ENCODE measurements at regions not wholly inside any gene's neighbourhood (a gene's known extent, or its start where the extent isn't known, plus 50 kb on each side); places are given as distances from the start of the nearest gene placed in this dataset.

DNA sequence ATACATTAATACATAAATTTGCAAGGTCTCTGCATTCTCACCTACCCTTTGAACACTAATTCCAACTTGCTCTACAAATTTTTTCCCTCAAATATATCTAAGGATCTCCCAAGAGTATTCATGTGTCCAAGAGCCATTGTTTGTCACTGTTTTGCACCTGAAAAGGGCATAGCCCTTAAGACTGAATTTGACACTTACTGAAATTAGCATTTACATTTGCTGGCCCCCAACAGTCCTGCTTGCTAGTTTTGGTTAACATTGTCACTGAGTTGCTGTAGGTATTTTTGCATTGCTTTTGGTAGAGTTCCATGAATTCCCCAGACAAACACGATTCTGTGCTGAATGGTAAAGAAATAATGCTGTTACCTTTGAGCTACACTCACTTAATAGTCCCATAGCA is 57.3 kb downstream of the KCNA4 start:
- no peaks in the 10 kb centered on the region for H3K27me3 Mint-ChIP-seq
- H3K4me1 Mint-ChIP-seq (ENCODE audit: low read depth): no peaks in the 10 kb centered on the region
- no peaks in the 10 kb centered on the region for H3K9me3 Mint-ChIP-seq
- no peak overlapping the region for H3K27ac Mint-ChIP-seq
- H3K4me3 Mint-ChIP-seq: no peak overlapping the region
- H3K36me3 Mint-ChIP-seq (ENCODE audit: low read depth): no peaks in the 10 kb centered on the region

DNA sequence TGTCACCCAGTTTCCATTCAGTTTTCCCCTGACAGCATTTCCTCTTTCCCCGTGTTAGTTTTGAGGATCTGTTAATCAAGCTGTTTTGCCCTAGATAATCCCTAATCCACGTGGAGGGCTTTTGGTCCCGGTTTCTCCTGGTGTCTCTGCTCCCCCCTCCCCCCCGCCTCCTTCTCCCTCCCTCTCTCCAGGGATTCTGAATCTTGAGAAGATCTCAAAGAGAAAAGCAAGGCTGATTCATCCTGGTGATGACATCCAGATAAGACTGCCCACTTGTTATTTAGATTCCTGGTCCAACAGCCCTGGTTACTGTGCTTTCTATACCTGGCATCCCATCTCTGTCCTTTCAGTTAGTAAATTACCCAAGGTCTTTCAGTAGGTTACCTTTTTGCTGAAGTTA is 59.4 kb downstream of the KCNA4 start:
- Mint-ChIP-seq H3K9me3 (peaks cover 4% of the 10 kb centered on the region), H3K4me3 (no peak overlapping the region), H3K36me3 (ENCODE audit: low read depth) (no peaks in the 10 kb centered on the region), H3K4me1 (ENCODE audit: low read depth) (no peaks in the 10 kb centered on the region), H3K27ac (no peak overlapping the region), H3K27me3 (no peaks in the 10 kb centered on the region)

DNA sequence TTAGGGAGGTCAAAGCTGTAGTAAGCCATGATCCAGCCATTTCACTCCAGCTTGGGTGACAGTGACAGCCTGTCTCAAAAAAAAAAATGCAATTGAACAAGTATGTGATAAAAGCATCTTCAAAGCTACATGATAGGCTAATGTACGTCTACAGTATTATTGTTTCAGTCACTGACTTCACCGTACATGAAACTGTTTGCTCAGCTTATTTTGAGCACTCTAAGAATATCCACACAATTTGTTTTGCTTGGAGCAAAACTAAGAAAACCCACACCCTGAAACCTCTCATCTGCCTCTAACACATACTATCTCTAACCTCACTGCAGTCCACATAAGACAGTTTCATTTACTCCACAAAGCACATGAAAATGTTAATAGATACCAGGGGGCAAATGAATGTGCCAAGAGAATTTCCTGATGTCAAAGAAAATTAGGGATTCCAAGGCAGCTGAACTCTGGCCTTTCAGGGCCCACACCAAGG is 60.7 kb downstream of the KCNA4 start:
- Mint-ChIP-seq H3K27ac (no peak overlapping the region), H3K36me3 (ENCODE audit: low read depth) (no peaks in the 10 kb centered on the region), H3K4me3 (no peak overlapping the region), H3K9me3 (peaks cover 4% of the 10 kb centered on the region), H3K4me1 (ENCODE audit: low read depth) (no peaks in the 10 kb centered on the region), H3K27me3 (no peaks in the 10 kb centered on the region)

DNA sequence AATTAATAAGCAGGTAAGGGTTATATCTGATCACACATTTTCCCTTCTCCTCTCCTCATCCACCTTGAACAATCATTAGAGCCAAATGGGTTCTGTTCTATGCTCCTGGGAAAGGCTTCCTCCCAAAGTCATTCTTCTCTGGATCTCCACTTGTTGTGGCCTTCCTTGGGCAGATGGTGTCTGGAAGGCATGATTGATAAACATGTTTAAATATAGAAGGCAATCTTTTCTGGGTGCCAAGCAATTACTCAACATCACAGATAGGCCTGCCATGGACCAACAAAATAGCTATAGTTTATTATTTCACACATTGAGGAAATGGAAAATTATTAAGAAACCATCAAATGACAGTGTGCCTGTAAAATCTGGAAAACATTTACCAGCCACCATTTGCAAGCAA is 73.5 kb downstream of the KCNA4 start:
- Mint-ChIP-seq H3K36me3 (ENCODE audit: low read depth) (no peaks in the 10 kb centered on the region), H3K9me3 (peaks cover 13% of the 10 kb centered on the region), H3K27ac (no peak overlapping the region), H3K27me3 (no peaks in the 10 kb centered on the region), H3K4me1 (ENCODE audit: low read depth) (no peaks in the 10 kb centered on the region), H3K4me3 (no peak overlapping the region)

DNA sequence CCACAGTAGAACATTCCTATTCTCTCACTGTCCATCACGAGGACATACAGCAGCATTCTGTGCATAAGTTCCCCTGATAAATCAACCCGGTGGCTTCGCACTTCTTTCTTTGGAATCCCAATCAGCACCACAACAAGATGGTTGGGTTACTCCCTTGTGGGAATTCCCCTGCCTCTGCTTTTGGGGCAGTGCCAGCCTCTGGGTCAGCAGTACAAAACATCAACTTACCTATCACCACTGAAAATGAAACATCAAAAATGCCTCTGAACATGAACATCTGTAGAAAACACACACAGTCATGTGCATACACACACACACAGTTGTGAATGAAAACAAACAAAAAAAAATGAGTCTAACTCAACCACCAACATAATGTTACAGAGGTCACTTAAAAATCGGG is 79.3 kb downstream of the KCNA4 start:
- Mint-ChIP-seq H3K4me3 (no peak overlapping the region), H3K27ac (no peak overlapping the region), H3K27me3 (no peaks in the 10 kb centered on the region), H3K9me3 (peaks cover 9% of the 10 kb centered on the region), H3K4me1 (ENCODE audit: low read depth) (no peaks in the 10 kb centered on the region), H3K36me3 (ENCODE audit: low read depth) (no peaks in the 10 kb centered on the region)

DNA sequence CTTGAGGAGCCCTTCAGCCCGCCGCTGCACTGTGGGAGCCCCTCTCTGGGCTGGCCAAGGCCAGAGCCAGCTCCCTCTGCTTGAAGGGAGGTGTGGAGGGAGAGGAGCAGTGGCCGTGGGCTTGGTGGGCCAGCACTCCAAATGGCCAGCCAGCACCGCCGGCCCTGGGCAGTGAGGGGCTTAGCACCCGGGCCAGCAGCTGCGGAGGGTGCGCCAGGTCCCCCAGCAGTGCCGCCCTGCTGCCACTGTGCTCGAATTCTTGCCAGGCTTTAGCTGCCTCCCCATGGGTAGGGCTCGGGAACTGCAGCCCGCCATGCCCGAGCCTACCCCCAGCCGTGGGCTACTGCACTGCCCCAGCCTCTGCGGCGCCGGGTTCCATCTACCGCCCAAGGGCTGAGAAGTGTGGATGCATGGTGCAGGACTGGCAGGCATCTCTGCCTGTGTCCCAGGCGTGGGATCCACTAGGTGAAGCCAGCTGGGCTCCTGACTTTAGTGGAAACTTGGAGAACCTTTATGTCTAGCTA is 82.7 kb downstream of the KCNA4 start:
- no peaks in the 10 kb centered on the region for H3K36me3 Mint-ChIP-seq (ENCODE audit: low read depth)
- no peak overlapping the region for H3K4me3 Mint-ChIP-seq
- H3K27ac Mint-ChIP-seq: no peak overlapping the region
- H3K9me3 Mint-ChIP-seq: peaks cover 5% of the 10 kb centered on the region
- no peaks in the 10 kb centered on the region for H3K4me1 Mint-ChIP-seq (ENCODE audit: low read depth)
- no peaks in the 10 kb centered on the region for H3K27me3 Mint-ChIP-seq

DNA sequence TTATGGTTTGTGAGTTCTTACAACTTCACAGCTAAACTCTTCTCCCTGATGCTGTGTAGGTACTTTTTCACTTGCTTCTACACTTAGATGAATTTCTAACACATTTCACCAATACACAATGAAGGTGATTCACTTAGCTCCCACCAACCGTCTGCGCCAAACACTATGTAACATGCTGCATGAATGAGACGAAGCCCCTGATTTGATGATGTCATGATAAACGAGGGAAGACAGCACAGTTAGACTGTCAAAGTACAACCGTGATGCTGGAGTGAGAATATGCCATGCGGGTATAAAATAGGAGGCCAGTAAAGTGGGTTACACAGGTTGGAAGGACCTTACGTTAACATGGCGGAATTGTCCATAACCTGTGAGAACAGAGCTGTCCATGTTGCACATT is 100.8 kb downstream of the KCNA4 start:
- Mint-ChIP-seq H3K4me1 (ENCODE audit: low read depth) (no peaks in the 10 kb centered on the region), H3K4me3 (no peak overlapping the region), H3K36me3 (ENCODE audit: low read depth) (no peaks in the 10 kb centered on the region), H3K27me3 (no peaks in the 10 kb centered on the region), H3K9me3 (peaks cover 11% of the 10 kb centered on the region), H3K27ac (no peak overlapping the region)

DNA sequence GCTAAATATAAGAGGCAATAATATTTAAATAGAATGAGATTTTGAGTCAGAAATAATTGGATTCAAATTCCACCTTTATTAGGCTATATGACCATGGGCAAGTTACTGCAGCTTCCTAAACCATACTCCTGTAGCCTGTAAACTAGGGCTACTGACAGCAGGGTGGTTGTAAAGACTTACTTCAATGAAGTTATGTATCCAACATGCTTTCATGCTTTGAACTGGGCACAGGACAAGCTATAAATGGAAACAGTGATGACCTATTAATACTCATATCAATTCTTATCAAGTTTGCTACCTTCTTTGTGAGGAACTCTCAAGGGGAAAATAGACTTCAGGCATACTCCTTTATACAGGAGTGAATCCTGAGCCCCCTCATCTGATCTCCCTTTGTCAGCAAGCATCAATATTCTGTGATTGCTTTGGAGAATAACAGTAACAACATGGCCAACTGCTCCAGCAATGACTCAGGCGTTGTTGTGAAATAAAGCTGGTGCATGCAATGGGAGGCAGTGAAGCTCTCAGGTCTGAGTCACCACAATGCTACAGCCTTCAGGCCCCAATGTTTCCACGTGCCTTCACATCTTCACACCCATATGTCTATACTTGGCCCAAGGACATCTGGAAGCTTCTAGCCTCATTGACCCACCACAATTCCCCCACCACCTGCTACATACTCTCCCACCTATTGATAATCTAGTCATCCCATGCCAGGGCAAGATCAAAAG is 102.5 kb downstream of the KCNA4 start:
- peaks cover 11% of the 10 kb centered on the region for H3K9me3 Mint-ChIP-seq

DNA sequence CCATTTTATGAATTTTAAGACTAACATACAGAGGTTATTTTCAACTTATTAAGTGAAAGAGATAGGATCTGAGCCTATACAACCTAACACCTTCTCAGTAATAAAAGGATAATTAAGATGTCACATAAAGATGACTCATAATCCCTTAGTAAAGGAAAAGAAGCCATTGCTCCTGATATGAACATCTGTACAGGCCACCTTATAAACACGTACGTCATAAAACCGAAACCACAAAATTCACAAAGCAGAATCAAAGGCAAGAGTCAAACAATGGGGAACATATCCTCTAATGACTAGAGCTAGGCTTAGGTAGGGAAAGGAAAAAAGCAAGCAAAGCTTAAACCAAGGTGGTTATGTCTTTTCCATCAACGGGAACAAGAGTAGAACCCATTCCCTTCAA is 103.5 kb downstream of the KCNA4 start:
- H3K4me1 Mint-ChIP-seq (ENCODE audit: low read depth): no peaks in the 10 kb centered on the region
- no peaks in the 10 kb centered on the region for H3K36me3 Mint-ChIP-seq (ENCODE audit: low read depth)
- H3K27ac Mint-ChIP-seq: no peak overlapping the region
- peaks cover 6% of the 10 kb centered on the region for H3K9me3 Mint-ChIP-seq
- H3K4me3 Mint-ChIP-seq: no peak overlapping the region
- H3K27me3 Mint-ChIP-seq: no peaks in the 10 kb centered on the region

More for the DNA sequence above, 102.5 kb downstream of the KCNA4 start:
- no peaks in the 10 kb centered on the region for H3K27me3 Mint-ChIP-seq
- H3K27ac Mint-ChIP-seq: no peak overlapping the region
- no peaks in the 10 kb centered on the region for H3K36me3 Mint-ChIP-seq (ENCODE audit: low read depth)
- no peak overlapping the region for H3K4me3 Mint-ChIP-seq
- no peaks in the 10 kb centered on the region for H3K4me1 Mint-ChIP-seq (ENCODE audit: low read depth)

DNA sequence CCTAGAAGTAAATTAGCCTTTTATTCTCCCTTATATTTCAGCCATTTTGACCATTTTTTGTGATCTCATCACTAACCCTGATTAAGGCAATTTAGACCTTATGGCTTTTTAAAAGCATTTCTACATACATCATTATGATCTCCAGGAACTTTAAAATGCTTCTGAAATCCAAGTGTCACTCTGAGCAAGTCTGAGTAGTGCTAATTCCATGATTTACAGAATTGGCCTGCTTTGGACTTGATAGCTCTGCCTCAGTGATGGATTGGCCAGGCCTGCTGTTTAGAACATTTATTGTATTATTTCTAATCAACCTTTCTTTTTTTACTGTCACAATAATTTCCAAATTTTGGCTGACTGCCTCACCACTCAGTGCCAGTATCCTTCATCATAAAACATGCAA is 116.4 kb downstream of the KCNA4 start:
- no peaks in the 10 kb centered on the region for H3K27me3 Mint-ChIP-seq
- no peak overlapping the region for H3K27ac Mint-ChIP-seq
- H3K36me3 Mint-ChIP-seq (ENCODE audit: low read depth): no peaks in the 10 kb centered on the region
- H3K9me3 Mint-ChIP-seq: no peaks in the 10 kb centered on the region
- no peaks in the 10 kb centered on the region for H3K4me1 Mint-ChIP-seq (ENCODE audit: low read depth)
- no peak overlapping the region for H3K4me3 Mint-ChIP-seq

DNA sequence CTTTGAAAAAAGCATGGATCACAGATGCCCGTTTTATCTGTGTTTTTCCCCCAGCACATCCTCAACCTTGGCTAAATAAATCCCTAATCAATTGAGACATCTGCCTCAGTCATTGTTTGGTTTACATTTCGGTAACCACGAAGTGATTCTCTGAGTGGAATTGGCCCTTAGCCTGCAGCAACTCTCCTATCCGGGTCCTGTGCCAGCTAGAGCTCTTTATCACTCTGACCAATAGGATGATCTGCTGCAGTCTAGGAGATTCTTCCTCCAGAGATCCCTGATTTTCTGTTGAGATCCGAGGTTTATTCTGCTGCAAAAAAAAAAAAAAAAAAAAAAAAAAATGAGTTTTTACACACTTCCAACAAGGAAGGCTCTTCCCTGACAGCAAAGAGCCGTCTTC is 137.3 kb downstream of the KCNA4 start:
- no peak overlapping the region for H3K4me3 Mint-ChIP-seq
- peaks cover 11% of the 10 kb centered on the region for H3K9me3 Mint-ChIP-seq

DNA sequence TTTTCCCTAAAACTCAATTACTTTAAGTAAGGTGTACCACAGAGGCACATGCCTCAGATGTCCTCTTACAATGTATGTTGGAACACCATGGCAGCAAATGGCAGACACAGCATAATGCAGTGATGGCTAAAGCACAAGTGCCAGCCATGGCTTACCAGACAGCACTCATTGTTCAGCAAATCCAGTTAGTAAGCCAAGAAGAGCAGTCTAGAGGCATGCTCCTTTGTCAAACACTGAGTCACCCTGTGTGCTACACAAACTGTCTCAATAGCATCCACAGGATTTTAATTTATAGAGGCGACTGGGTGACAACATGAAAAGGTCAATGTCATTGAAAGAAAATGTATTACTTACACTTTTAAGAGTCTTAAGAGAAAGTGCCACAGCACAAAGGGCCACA is 140.6 kb downstream of the KCNA4 start:
- no peaks in the 10 kb centered on the region for H3K36me3 Mint-ChIP-seq (ENCODE audit: low read depth)
- no peaks in the 10 kb centered on the region for H3K4me1 Mint-ChIP-seq (ENCODE audit: low read depth)
- no peak overlapping the region for H3K4me3 Mint-ChIP-seq
- H3K9me3 Mint-ChIP-seq: peaks cover 20% of the 10 kb centered on the region
- no peaks in the 10 kb centered on the region for H3K27me3 Mint-ChIP-seq
- no peak overlapping the region for H3K27ac Mint-ChIP-seq

More for the DNA sequence above, 137.3 kb downstream of the KCNA4 start:
- H3K27me3 Mint-ChIP-seq: no peaks in the 10 kb centered on the region
- no peaks in the 10 kb centered on the region for H3K36me3 Mint-ChIP-seq (ENCODE audit: low read depth)
- no peaks in the 10 kb centered on the region for H3K4me1 Mint-ChIP-seq (ENCODE audit: low read depth)
- no peak overlapping the region for H3K27ac Mint-ChIP-seq

DNA sequence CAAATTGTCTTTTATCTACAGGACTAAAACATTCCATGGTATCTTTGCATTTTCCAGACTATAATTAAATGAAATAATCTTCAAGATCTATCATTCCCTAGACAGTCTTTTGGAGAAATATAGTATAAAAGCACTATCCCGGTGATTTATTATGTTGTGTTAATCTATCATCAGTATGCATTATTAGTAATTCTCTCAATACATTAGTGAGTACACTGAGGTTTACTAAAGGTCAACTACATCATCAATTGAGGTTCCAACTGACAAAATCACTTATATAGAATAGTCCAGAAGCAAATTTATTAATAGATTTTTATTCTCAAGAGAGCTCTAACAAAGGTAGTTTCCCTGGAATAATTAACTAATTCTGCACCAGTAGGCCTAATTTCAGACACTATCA is 169.6 kb downstream of the KCNA4 start:
- Mint-ChIP-seq H3K9me3 (peaks cover 4% of the 10 kb centered on the region), H3K27ac (no peak overlapping the region), H3K36me3 (ENCODE audit: low read depth) (no peaks in the 10 kb centered on the region), H3K27me3 (no peaks in the 10 kb centered on the region), H3K4me1 (ENCODE audit: low read depth) (no peaks in the 10 kb centered on the region), H3K4me3 (no peak overlapping the region)

DNA sequence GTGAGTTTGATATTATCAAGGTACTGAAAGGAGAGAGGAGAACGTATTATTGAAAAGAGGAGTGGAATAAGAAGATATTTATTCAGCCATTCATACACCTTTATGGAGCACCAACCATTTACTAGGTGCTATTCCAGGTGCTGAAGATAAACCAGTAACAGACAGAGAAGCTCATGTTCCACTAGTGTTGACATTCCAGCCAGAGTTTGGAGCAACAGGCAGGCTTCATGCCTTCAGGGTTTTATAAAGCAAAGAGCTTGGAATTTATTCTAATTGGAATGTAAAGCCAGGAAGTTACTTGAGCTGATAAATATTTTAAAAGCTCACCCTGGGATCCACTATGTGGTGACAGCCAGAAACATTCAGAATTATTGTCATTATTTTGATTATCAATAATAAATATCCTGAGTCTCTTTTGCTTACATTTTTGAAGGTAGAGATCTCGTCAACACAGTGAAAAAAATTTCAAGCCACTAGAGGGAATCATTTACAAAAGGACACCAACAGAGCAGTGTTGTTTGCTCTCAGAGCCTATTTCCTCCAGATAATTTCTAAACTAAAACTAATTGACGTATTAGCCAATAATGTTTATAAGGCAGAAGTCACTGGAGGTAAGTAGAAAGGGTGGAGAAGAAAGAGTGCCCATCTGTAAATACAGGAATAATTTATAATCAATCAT is 172.0 kb downstream of the KCNA4 start:
- Mint-ChIP-seq H3K9me3 (peaks cover 4% of the 10 kb centered on the region), H3K36me3 (ENCODE audit: low read depth) (no peaks in the 10 kb centered on the region), H3K27me3 (no peaks in the 10 kb centered on the region), H3K4me3 (no peak overlapping the region), H3K27ac (no peak overlapping the region), H3K4me1 (ENCODE audit: low read depth) (no peaks in the 10 kb centered on the region)

DNA sequence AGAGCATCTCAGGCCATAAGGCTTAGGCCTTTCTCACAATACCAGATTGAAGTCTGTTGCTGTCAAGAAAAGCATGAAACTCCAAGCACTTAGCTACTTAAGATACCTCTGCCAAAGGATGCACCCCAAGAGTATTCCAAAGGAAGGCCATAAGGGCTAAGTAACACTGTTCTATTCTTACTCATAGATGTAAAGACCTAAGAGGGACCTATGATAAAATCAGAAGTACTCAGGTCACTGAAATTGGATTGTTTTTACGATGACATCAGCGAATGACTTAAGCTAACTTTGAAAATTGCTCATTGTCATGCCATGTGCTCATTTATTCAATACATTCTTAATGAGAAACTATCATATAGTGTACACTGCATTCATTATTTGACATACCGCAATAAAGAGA is 172.8 kb downstream of the KCNA4 start:
- Mint-ChIP-seq H3K36me3 (ENCODE audit: low read depth) (no peaks in the 10 kb centered on the region), H3K27ac (no peak overlapping the region), H3K4me1 (ENCODE audit: low read depth) (no peaks in the 10 kb centered on the region), H3K27me3 (no peaks in the 10 kb centered on the region), H3K9me3 (peaks cover 4% of the 10 kb centered on the region), H3K4me3 (no peak overlapping the region)

All from stimulated activated naive CD8-positive, alpha-beta T cell treated with anti-CD3 and anti-CD28 coated beads, Interleukin-15, Interleukin-2, amounts not matched to agents 100 ng/mL and 50 ng/mL, for 24 hours (primary cell).